HCT116 (cell line): ENCODE measurements at regions not wholly inside any gene's neighbourhood (a gene's known extent, or its start where the extent isn't known, plus 50 kb on each side); places are given as distances from the start of the nearest gene placed in this dataset.

Experiments
- ATAC-seq: fragments of 200-7000 bp; cut with Tn5 transposase; 2 replicates; pipeline ENCODE4 v1.9.1; 2020; ENCODE audit warnings: mild to moderate bottlenecking, moderate library complexity
- BruUV-seq: library from RNA; stranded (reverse); fragments of 400-500 nt; replicated peaks from 2 replicates; lab custom pipeline; 2021; lab: Mats Ljungman, UMichigan
- CTCF ChIA-PET: fragments of 300-600 bp; sonication (Branson Sonifier 250); formaldehyde crosslinking; loops from one replicate; lab custom pipeline; 2021; ENCODE audit warnings: antibody characterized with exemption; lab: Charles Lee
- POLR2A ChIA-PET: fragments of 300-600, 350-600 bp; sonication (Branson Sonifier 250); formaldehyde crosslinking; loops from one replicate; lab custom pipeline; 2021; ENCODE audit warnings: antibody characterized with exemption; lab: Charles Lee
- RAD21 ChIA-PET, 2 experiments: fragments of 300-600 bp; sonication (Branson Sonifier 250); formaldehyde crosslinking; loops; one replicate each; lab custom pipeline; 2023; ENCODE audit warnings: low total read pairs in 2 of 2; ENCODE audit not compliant: uncharacterized antibody in 2 of 2, unreplicated experiment in 2 of 2, low non-redundant PET in 1 of 2; lab: Charles Lee
- DNase-seq: peaks from one replicate; pipeline ENCODE4 v3.0.0-alpha.2; 2010; ENCODE audit warnings: low read depth, low spot score
- H2AFZ ChIP-seq: fragments of 200-600 bp; shearing (Covaris generic), sonication (generic); 2 replicates; pipeline ENCODE4 v1.6.1; 2017; ENCODE audit warnings: low read depth, mixed run types, mixed read lengths, antibody characterized with exemption, low read length; ENCODE audit not compliant: poor library complexity, severe bottlenecking
- H3K27ac ChIP-seq: 2 replicates; pipeline ENCODE4 v1.5.1; 2012; ENCODE audit warnings: low read depth, low read length
- H3K27me3 ChIP-seq: fragments of 200-600 bp; sonication (generic); 2 replicates; pipeline ENCODE4 v1.6.1; 2016; ENCODE audit warnings: mixed run types, low read length, mixed read lengths; ENCODE audit not compliant: insufficient read depth
- H3K36me3 ChIP-seq, 2 experiments: fragments of 200-500 bp in 1 of 2; fragments of 200-600 bp in 1 of 2; sonication (Bioruptor generic) in 1 of 2; sonication (generic) in 1 of 2; 2 replicates each; pipeline versions ENCODE4 v1.5.1 to v1.6.1; 2014 to 2016; ENCODE audit warnings: low read length in 2 of 2, inconsistent platforms in 1 of 2, mixed read lengths in 1 of 2, mixed run types in 1 of 2; ENCODE audit not compliant: insufficient read depth in 2 of 2, control insufficient read depth in 1 of 2
- H3K4me1 ChIP-seq, 2 experiments: fragments of 200-600 bp in 1 of 2; sonication (generic) in 1 of 2; 2 replicates each; pipeline versions ENCODE4 v1.5.1 to v1.6.1; 2012 to 2017; ENCODE audit warnings: low read length in 2 of 2, inconsistent platforms in 1 of 2, mild to moderate bottlenecking in 1 of 2, mixed read lengths in 1 of 2, mixed run types in 1 of 2, moderate library complexity in 1 of 2; ENCODE audit not compliant: insufficient read depth in 2 of 2, control insufficient read depth in 1 of 2
- H3K4me2 ChIP-seq: fragments of 200-600 bp; sonication (generic); 2 replicates; pipeline ENCODE4 v1.6.1; 2017; ENCODE audit warnings: mixed run types, low read length, mixed read lengths
- H3K4me3 ChIP-seq, 2 experiments: fragments of 200-600 bp in 1 of 2; sonication (generic) in 1 of 2; replicated peaks in 1 of 2; 2 replicates each; pipeline ENCODE4 v1.5.1; 2011 to 2016; ENCODE audit warnings: low read length in 2 of 2, control low read depth in 1 of 2, low read depth in 1 of 2, mild to moderate bottlenecking in 1 of 2, mixed read lengths in 1 of 2, mixed run types in 1 of 2
- H3K79me2 ChIP-seq: fragments of 200-600 bp; sonication (generic); 2 replicates; pipeline ENCODE4 v1.6.1; 2017; ENCODE audit warnings: mild to moderate bottlenecking, mixed run types, low read length, moderate library complexity, mixed read lengths; ENCODE audit not compliant: insufficient read depth
- H3K9ac ChIP-seq: fragments of 200-600 bp; sonication (generic); 2 replicates; pipeline ENCODE4 v1.6.1; 2016; ENCODE audit warnings: low read length, mixed read lengths
- H3K9me2 ChIP-seq: fragments of 200-600 bp; sonication (generic), shearing (Covaris generic); 2 replicates; pipeline ENCODE4 v1.6.1; 2017; ENCODE audit warnings: mixed run types, mild to moderate bottlenecking, moderate library complexity; ENCODE audit not compliant: insufficient read depth
- H3K9me3 ChIP-seq, 2 experiments: fragments of 200-500 bp in 1 of 2; fragments of 200-600 bp in 1 of 2; sonication (Bioruptor generic) in 1 of 2; sonication (generic) in 1 of 2; 2 replicates each; pipeline ENCODE4 v1.6.1; 2014 to 2017; ENCODE audit warnings: low read length in 2 of 2, mixed read lengths in 2 of 2, inconsistent platforms in 1 of 2, low read depth in 1 of 2, mild to moderate bottlenecking in 1 of 2, mixed run types in 1 of 2, moderate library complexity in 1 of 2; ENCODE audit not compliant: control insufficient read depth in 1 of 2, insufficient read depth in 1 of 2
- H4K20me1 ChIP-seq: fragments of 200-600 bp; sonication (generic), shearing (Covaris generic); 2 replicates; pipeline ENCODE4 v1.6.1; 2017; ENCODE audit warnings: mixed run types, mild to moderate bottlenecking, moderate library complexity; ENCODE audit not compliant: insufficient read depth
- ATF3 ChIP-seq: IDR thresholded peaks from 2 replicates; pipeline ENCODE4 v1.6.1; 2012
- CEBPB ChIP-seq: IDR thresholded peaks from 2 replicates; pipeline ENCODE4 v1.6.1; 2012; ENCODE audit warnings: low read depth
- ELF1 ChIP-seq: IDR thresholded peaks from 2 replicates; pipeline ENCODE4 v1.6.1; 2012; ENCODE audit warnings: low read depth, borderline replicate concordance
- EZH2 ChIP-seq: fragments of 200-600 bp; sonication (generic); IDR thresholded peaks from 2 replicates; pipeline ENCODE4 v1.6.1; 2017; ENCODE audit warnings: antibody characterized with exemption, mixed run types
- EZH2phosphoT487 ChIP-seq: fragments of 200-600 bp; IDR thresholded peaks from 2 replicates; pipeline ENCODE4 v1.6.1; 2018; ENCODE audit warnings: antibody characterized with exemption, borderline replicate concordance
- FOSL1 ChIP-seq: IDR thresholded peaks from 2 replicates; pipeline ENCODE4 v1.6.1; 2012; ENCODE audit warnings: low read depth
- POLR2AphosphoS5 ChIP-seq: IDR thresholded peaks from 2 replicates; pipeline ENCODE4 v1.6.1; 2011; ENCODE audit warnings: mild to moderate bottlenecking, low read depth, low read length, moderate library complexity
- SIN3A ChIP-seq: IDR thresholded peaks from 2 replicates; pipeline ENCODE4 v1.6.1; 2012; ENCODE audit warnings: low read depth
- SP1 ChIP-seq: IDR thresholded peaks from 2 replicates; pipeline ENCODE4 v1.6.1; 2012; ENCODE audit warnings: low read depth
- SRF ChIP-seq: IDR thresholded peaks from 2 replicates; pipeline ENCODE4 v1.6.1; 2012; ENCODE audit warnings: low read depth
- YY1 ChIP-seq: IDR thresholded peaks from 2 replicates; pipeline ENCODE4 v1.6.1; 2011; ENCODE audit warnings: low read length, low read depth, moderate library complexity, mild to moderate bottlenecking; ENCODE audit not compliant: insufficient replicate concordance; ENCODE audit errors: extremely low read depth
- ZBTB33 ChIP-seq: IDR thresholded peaks from 2 replicates; pipeline ENCODE4 v1.6.1; 2011; ENCODE audit warnings: mild to moderate bottlenecking, low read length, moderate library complexity; ENCODE audit not compliant: insufficient replicate concordance; ENCODE audit errors: extremely low read depth
- ZFX ChIP-seq: fragments of 450-650 bp; IDR thresholded peaks from 2 replicates; pipeline ENCODE4 v1.6.1; 2017
- ZNF274 ChIP-seq: fragments of 200-500 bp; sonication (Bioruptor generic); IDR thresholded peaks from 2 replicates; pipeline ENCODE4 v1.6.1; 2014; ENCODE audit warnings: mild to moderate bottlenecking, low read depth, low read length, inconsistent platforms
- intact Hi-C: fragments of 100-400 bp; cut with micrococcal nuclease; formaldehyde crosslinking; loops from 2 replicates; pipeline ENCODE4 v1.10.0; 2022

- DNase-seq: no peak
These were observed 177.9 kb upstream of the MAP3K1 start for GRCh38 chr5:56637321-56637920.

More at GRCh38 chr5:56637321-56637920, 177.9 kb upstream of the MAP3K1 start:
- no peak overlapping the region; the same call in 1 of the 2 replicates for H3K9ac ChIP-seq
- no peak overlapping the region; the same call in 1 of the 2 replicates for H3K27ac ChIP-seq
- CTCF ChIA-PET: no interaction called here
- H4K20me1 ChIP-seq: no peaks in the 10 kb centered on the region
- RAD21 ChIA-PET: no interaction called here
- peak overlapping the region; percentile 13 for H2AFZ ChIP-seq
- intact Hi-C loops: no loop called here
- peak overlapping the region in 1 of 2 experiments; percentile 19; a peak in 1 of 4 replicates for H3K4me3 ChIP-seq
- peaks cover 26 to 31% of the 10 kb centered on the region in 2 experiments for H3K4me1 ChIP-seq
- H3K4me2 ChIP-seq: peak overlapping the region; percentile 69
- no peaks in the 10 kb centered on the region for H3K36me3 ChIP-seq
- no peaks in the 10 kb centered on the region for H3K9me2 ChIP-seq
- BruUV-seq: no TSS peak
- no peaks in the 10 kb centered on the region for H3K79me2 ChIP-seq
- no peaks in the 10 kb centered on the region for H3K27me3 ChIP-seq
- TF ChIP-seq SIN3A (no peak), POLR2AphosphoS5 (no peak), ZFX (no peak), EZH2phosphoT487 (no peak), CEBPB (no peak), EZH2 (no peak), ZNF274 (no peak), YY1 (no peak), ATF3 (no peak), ZBTB33 (no peak), ELF1 (no peak), FOSL1 (no peak), SP1 (no peak), SRF (no peak)
- POLR2A ChIA-PET: no interaction called here
- peak; percentile 78 for ATAC-seq
- H3K9me3 ChIP-seq: no peaks in the 10 kb centered on the region
